Stomach (tissue), 8 donors: ENCODE measurements at regions not wholly inside any gene's neighbourhood (a gene's known extent, or its start where the extent isn't known, plus 50 kb on each side); places are given as distances from the start of the nearest gene placed in this dataset.

Source experiments
- DNase-seq, 2 donors: peaks; one replicate each; pipeline versions ENCODE4 v3.0.0 to v3.0.0-alpha.2; 2013 to 2019
- H3K27ac ChIP-seq, 5 donors: fragments of 200-600 bp in 4 of 5; sonication (generic) in 4 of 5; one replicate each; pipeline ENCODE4 v1.5.1; 2013 to 2019; ENCODE audit warnings: mild to moderate bottlenecking in 1 of 5, moderate library complexity in 1 of 5
- H3K27me3 ChIP-seq, 3 donors: fragments of 200-600 bp; sonication (generic); one replicate each; pipeline ENCODE4 v1.5.1; 2017 to 2019; ENCODE audit warnings: mixed run types in 1 of 3
- H3K36me3 ChIP-seq, 4 donors: fragments of 200-600 bp; sonication (generic); 1 replicate in 3 of 4; 2 replicates in 1 of 4; pipeline ENCODE4 v1.5.1; 2016 to 2019
- H3K4me1 ChIP-seq, 4 donors: fragments of 200-600 bp; sonication (generic); one replicate each; pipeline ENCODE4 v1.5.1; 2016 to 2019
- H3K4me3 ChIP-seq, 4 donors: fragments of 200-600 bp; sonication (generic) in 3 of 4; one replicate each; pipeline ENCODE4 v1.5.1; 2016 to 2019; ENCODE audit warnings: mild to moderate bottlenecking in 1 of 4
- H3K9me3 ChIP-seq, 4 donors: fragments of 200-600 bp; sonication (generic); one replicate each; pipeline ENCODE4 v1.5.1; 2016 to 2019
- CTCF ChIP-seq, 7 experiments: fragments of 450-650 bp in 4 of 7; fragments of 200-600 bp in 3 of 7; sonication (generic) in 3 of 7; IDR thresholded peaks; one replicate each; pipeline ENCODE4 v1.5.1; 2016 to 2019; ENCODE audit warnings: antibody characterized with exemption in 7 of 7, control low read depth in 2 of 7, mild to moderate bottlenecking in 1 of 7
- EP300 ChIP-seq: sonication (generic); formaldehyde crosslinking; IDR thresholded peaks from one replicate; pipeline ENCODE4 v1.6.1; 2017; ENCODE audit warnings: antibody characterized with exemption
- POLR2A ChIP-seq, 4 donors: fragments of 450-650 bp; IDR thresholded peaks; one replicate each; pipeline ENCODE4 v1.6.1; 2016; ENCODE audit warnings: antibody characterized with exemption in 4 of 4, control low read depth in 2 of 4, mild to moderate bottlenecking in 1 of 4, moderate library complexity in 1 of 4
- POLR2AphosphoS5 ChIP-seq, 3 donors: sonication (generic); formaldehyde crosslinking; IDR thresholded peaks; one replicate each; pipeline ENCODE4 v1.6.1; 2016; ENCODE audit warnings: antibody characterized with exemption in 3 of 3
- WGBS, 5 donors: extraction: QIAGEN DNeasy Blood & Tissue Kit in 3 of 5; methylation state at CpG; one replicate each; pipeline versions ENCODE4 v1.1.5 to v1.1.7; 2013 to 2018; 5-methylcytosine and 5-hydroxymethylcytosine counted together
- intact Hi-C: fragments of 100-400 bp; cut with DNase I; formaldehyde crosslinking; loops from one replicate; pipeline ENCODE4 v1.15.1; 2023; ENCODE audit warnings: low total_unique reads
- donor health status: healthy with polysubstance abuse.
- donor health status: Bipolar disorder and iron deficiency.
- donor health status: healthy.

- DNase-seq = peak in 1 of 2 donors; percentile 86
- Histone ChIP-seq H3K4me3 (no peak overlapping the region), H3K27ac (no peak overlapping the region), H3K9me3 (peaks cover 0 to 4% (median 0%) of the 10 kb centered on the region in 4 donors), H3K36me3 (no peaks in the 10 kb centered on the region), H3K27me3 (no peaks in the 10 kb centered on the region), H3K4me1 (peaks cover 7 to 46% (median 23%) of the 10 kb centered on the region in 4 donors)
- 56 to 72% (median 66%) methylated on average over 2 of the region's 2 CpGs for WGBS, 5 donors
- intact Hi-C loops = no loop called here
- TF ChIP-seq CTCF (IDR thresholded peaks at IDR 0.05) (peak in 5 of 7 experiments; percentile 30 to 59 (median 43)), EP300 (no peak)
Measured at GRCh38 chr9:130770679-130771442, 64.2 kb upstream of the ABL1 start.

GRCh38 chr9:130772185-130772584 lies 62.9 kb upstream of the ABL1 start:
- 78 to 89% (median 86%) methylated on average over 3 of the region's 3 CpGs for WGBS, 5 donors
- no peaks in the 10 kb centered on the region for H3K36me3 ChIP-seq
- no peak overlapping the region for H3K27ac ChIP-seq
- no peak overlapping the region for H3K4me3 ChIP-seq
- no peak for TF ChIP-seq POLR2AphosphoS5 (IDR thresholded peaks at IDR 0.05)
- H3K9me3 ChIP-seq = peaks cover 0 to 4% (median 0%) of the 10 kb centered on the region in 4 donors
- no peak for DNase-seq
- no peaks in the 10 kb centered on the region for H3K27me3 ChIP-seq
- intact Hi-C loops = no loop called here
- H3K4me1 ChIP-seq = peaks cover 0 to 33% (median 12%) of the 10 kb centered on the region in 4 donors

- intact Hi-C loops = no loop called here
- Histone ChIP-seq H3K9me3 (peaks cover 0 to 4% (median 0%) of the 10 kb centered on the region in 4 donors), H3K27me3 (no peaks in the 10 kb centered on the region), H3K27ac (peak overlapping the region in 1 of 5 donors; percentile 37), H3K4me3 (no peak overlapping the region), H3K4me1 (peaks cover 0 to 26% (median 13%) of the 10 kb centered on the region in 4 donors), H3K36me3 (no peaks in the 10 kb centered on the region)
- 87 to 95% (median 89%) methylated on average over 3 of the region's 3 CpGs for WGBS, 5 donors
- no peak for DNase-seq
- TF ChIP-seq CTCF (IDR thresholded peaks at IDR 0.05) = no peak
- no peak for TF ChIP-seq POLR2A (IDR thresholded peaks at IDR 0.05)
- TF ChIP-seq EP300 = no peak
- TF ChIP-seq POLR2AphosphoS5 (IDR thresholded peaks at IDR 0.05) = no peak
Measured at GRCh38 chr9:130774183-130774582, 60.9 kb upstream of the ABL1 start.

GRCh38 chr9:130775336-130775991 lies 59.6 kb upstream of the ABL1 start:
- Histone ChIP-seq H3K27me3 (no peaks in the 10 kb centered on the region), H3K36me3 (no peaks in the 10 kb centered on the region), H3K9me3 (peaks cover 0 to 4% (median 0%) of the 10 kb centered on the region in 4 donors), H3K27ac (no peak overlapping the region), H3K4me1 (peaks cover 12 to 38% (median 22%) of the 10 kb centered on the region in 4 donors), H3K4me3 (no peak overlapping the region)
- no peak for DNase-seq
- WGBS, 5 donors = 93 to 98% (median 96%) methylated on average over 5 of the region's 5 CpGs
- intact Hi-C loops = no loop called here
- TF ChIP-seq POLR2A (IDR thresholded peaks at IDR 0.05) = no peak

GRCh38 chr9:130779153-130779855 lies 55.8 kb upstream of the ABL1 start:
- DNase-seq = peak in 1 of 2 donors; percentile 58
- Histone ChIP-seq H3K36me3 (no peaks in the 10 kb centered on the region), H3K4me1 (peaks cover 14 to 57% (median 34%) of the 10 kb centered on the region in 4 donors), H3K27me3 (no peaks in the 10 kb centered on the region), H3K9me3 (peaks cover 0 to 4% (median 0%) of the 10 kb centered on the region in 4 donors), H3K4me3 (no peak overlapping the region), H3K27ac (peak overlapping the region in 4 of 5 donors; percentile 82 to 94 (median 89))
- 68 to 73% (median 69%) methylated on average over 9 of the region's 9 CpGs for WGBS, 5 donors
- TF ChIP-seq CTCF (IDR thresholded peaks at IDR 0.05) (no peak), POLR2AphosphoS5 (IDR thresholded peaks at IDR 0.05) (no peak), EP300 (no peak), POLR2A (IDR thresholded peaks at IDR 0.05) (no peak)
- intact Hi-C loops = no loop called here
